SU-DHL-6 (cell line): ENCODE measurements at regions not wholly inside any gene's neighbourhood (a gene's known extent, or its start where the extent isn't known, plus 50 kb on each side); places are given as distances from the start of the nearest gene placed in this dataset.

Experiments used
- H2AFZ ChIP-seq: fragments of 200-600 bp; sonication (generic); 2 replicates; pipeline ENCODE4 v1.6.1; 2014; ENCODE audit warnings: low read depth, mild to moderate bottlenecking, moderate library complexity, mixed read lengths, antibody characterized with exemption, low read length; ENCODE audit not compliant: severe bottlenecking
- H3F3A ChIP-seq: fragments of 200-600 bp; shearing (Covaris generic); 2 replicates; pipeline ENCODE4 v1.6.0; 2016; ENCODE audit warnings: antibody characterized with exemption, mild to moderate bottlenecking; ENCODE audit not compliant: insufficient read depth
- H3K27ac ChIP-seq: fragments of 200-600 bp; sonication (generic); 2 replicates; pipeline ENCODE4 v1.5.1; 2016; ENCODE audit warnings: low read depth, mild to moderate bottlenecking, low read length, moderate library complexity, mixed read lengths
- H3K27me3 ChIP-seq: fragments of 200-600 bp; sonication (generic), shearing (Covaris generic); 2 replicates; pipeline ENCODE4 v1.6.0; 2014; ENCODE audit warnings: mild to moderate bottlenecking, low read length
- H3K36me3 ChIP-seq: fragments of 200-600 bp; sonication (generic); 2 replicates; pipeline ENCODE4 v1.6.1; 2014; ENCODE audit warnings: mild to moderate bottlenecking, low read length, mixed read lengths
- H3K4me2 ChIP-seq: fragments of 300-600, 200-600 bp; shearing (Covaris generic), sonication (generic); 2 replicates; pipeline ENCODE4 v1.6.0; 2014; ENCODE audit warnings: low read length, low read depth, mild to moderate bottlenecking; ENCODE audit not compliant: poor library complexity, severe bottlenecking
- H3K4me3 ChIP-seq: fragments of 200-600 bp; sonication (generic); 2 replicates; pipeline ENCODE4 v1.5.1; 2014; ENCODE audit warnings: antibody characterized with exemption, low read length, mild to moderate bottlenecking, mixed read lengths; ENCODE audit not compliant: insufficient read depth, poor library complexity, severe bottlenecking
- H3K79me2 ChIP-seq: fragments of 200-600 bp; sonication (generic); 2 replicates; pipeline ENCODE4 v1.6.1; 2014; ENCODE audit warnings: mild to moderate bottlenecking, low read length, moderate library complexity; ENCODE audit not compliant: insufficient read depth
- H3K9ac ChIP-seq: fragments of 200-600 bp; sonication (generic); 2 replicates; pipeline ENCODE4 v1.7.0; 2014; ENCODE audit warnings: mild to moderate bottlenecking, low read length
- H3K9me2 ChIP-seq: fragments of 200-600 bp; sonication (generic); replicated peaks from 2 replicates; pipeline ENCODE4 v1.6.1; 2014; ENCODE audit warnings: low read length; ENCODE audit not compliant: insufficient read depth
- H3K9me3 ChIP-seq: fragments of 200-600 bp; sonication (generic); 2 replicates; pipeline ENCODE4 v1.6.1; 2014; ENCODE audit warnings: low read length, mixed read lengths; ENCODE audit not compliant: insufficient read depth
- H4K20me1 ChIP-seq: fragments of 200-600 bp; sonication (generic); 2 replicates; pipeline ENCODE4 v1.6.1; 2014; ENCODE audit warnings: low read depth, mild to moderate bottlenecking, antibody characterized with exemption, low read length, moderate library complexity, mixed read lengths
- CTCF ChIP-seq: fragments of 200-600 bp; sonication (generic); IDR thresholded peaks from one replicate; pipeline ENCODE4 v1.5.1; 2017; ENCODE audit warnings: antibody characterized with exemption, mild to moderate bottlenecking, low read length, moderate library complexity; ENCODE audit not compliant: insufficient read depth, poor library complexity, severe bottlenecking
- EZH2phosphoT487 ChIP-seq: fragments of 200-600 bp; sonication (generic), shearing (Covaris generic); conservative IDR thresholded peaks from 2 replicates; pipeline ENCODE4 v1.6.1; 2018; ENCODE audit warnings: mild to moderate bottlenecking, antibody characterized with exemption, low read length, moderate library complexity, mixed read lengths

- H3K79me2 ChIP-seq: no peaks in the 10 kb centered on the region
- H4K20me1 ChIP-seq: no peaks in the 10 kb centered on the region
- H3K27ac ChIP-seq: no peak overlapping the region
- H3K27me3 ChIP-seq: peaks cover 2% of the 10 kb centered on the region; the same call in 1 of the 2 replicates
- no peaks in the 10 kb centered on the region for H3K9me2 ChIP-seq
- no peak for TF ChIP-seq CTCF
- no peak for TF ChIP-seq EZH2phosphoT487
- no peak overlapping the region for H3K4me3 ChIP-seq
- no peaks in the 10 kb centered on the region for H3F3A ChIP-seq
- no peak overlapping the region for H3K9ac ChIP-seq
- H2AFZ ChIP-seq: no peak overlapping the region
- H3K36me3 ChIP-seq: no peaks in the 10 kb centered on the region
- no peak overlapping the region for H3K4me2 ChIP-seq
- no peaks in the 10 kb centered on the region for H3K9me3 ChIP-seq
These were observed 108.9 kb downstream of the INHBB start for GRCh38 chr2:120454654-120455385.

GRCh38 chr2:120455390-120455789 lies 109.5 kb downstream of the INHBB start:
- Histone ChIP-seq H3K79me2 (no peaks in the 10 kb centered on the region), H4K20me1 (no peaks in the 10 kb centered on the region), H3F3A (no peaks in the 10 kb centered on the region), H3K4me3 (no peak overlapping the region), H3K9ac (no peak overlapping the region), H3K36me3 (no peaks in the 10 kb centered on the region), H3K4me2 (no peak overlapping the region), H3K27ac (no peak overlapping the region), H3K27me3 (peaks cover 2% of the 10 kb centered on the region; the same call in 1 of the 2 replicates), H3K9me2 (no peaks in the 10 kb centered on the region), H3K9me3 (no peaks in the 10 kb centered on the region), H2AFZ (no peak overlapping the region)
- TF ChIP-seq CTCF: no peak
- TF ChIP-seq EZH2phosphoT487: no peak

- peaks cover 2% of the 10 kb centered on the region; the same call in 1 of the 2 replicates for H3K27me3 ChIP-seq
- TF ChIP-seq EZH2phosphoT487 (no peak), CTCF (no peak)
- no peaks in the 10 kb centered on the region for H4K20me1 ChIP-seq
- H3K27ac ChIP-seq: no peak overlapping the region
- H3F3A ChIP-seq: no peaks in the 10 kb centered on the region
- no peaks in the 10 kb centered on the region for H3K9me3 ChIP-seq
- no peaks in the 10 kb centered on the region for H3K36me3 ChIP-seq
- no peaks in the 10 kb centered on the region for H3K9me2 ChIP-seq
- H3K4me3 ChIP-seq: no peak overlapping the region
- H3K9ac ChIP-seq: no peak overlapping the region
- H3K79me2 ChIP-seq: no peaks in the 10 kb centered on the region
- H3K4me2 ChIP-seq: no peak overlapping the region
- no peak overlapping the region for H2AFZ ChIP-seq
These were observed 110.9 kb downstream of the INHBB start for GRCh38 chr2:120456867-120457266.
